ENCODE measurements at regions not wholly inside any gene's neighbourhood (a gene's known extent, or its start where the extent isn't known, plus 50 kb on each side); places are given as distances from the start of the nearest gene placed in this dataset.

DNA sequence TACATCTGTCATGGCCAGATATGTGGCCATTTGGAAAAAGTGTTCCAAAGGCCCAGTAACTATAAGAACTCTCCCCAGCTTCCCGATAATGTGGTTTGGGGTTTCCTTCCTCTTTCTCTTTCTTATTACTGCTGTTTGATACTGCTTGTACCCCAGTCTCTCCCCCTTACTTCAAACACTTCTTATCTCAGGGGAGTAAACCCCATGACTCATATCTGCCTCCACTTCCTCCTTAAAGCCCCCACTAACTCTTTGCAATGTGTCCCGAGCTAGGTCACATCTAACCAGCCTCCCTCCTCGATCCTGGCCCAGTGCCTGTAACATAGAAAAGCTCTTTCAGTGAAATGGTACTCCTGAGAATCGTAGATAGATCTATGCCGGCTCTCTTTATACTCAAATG, 82.4 kb upstream of the STARD13 start:
- TF ChIP-seq, protein P1, sequence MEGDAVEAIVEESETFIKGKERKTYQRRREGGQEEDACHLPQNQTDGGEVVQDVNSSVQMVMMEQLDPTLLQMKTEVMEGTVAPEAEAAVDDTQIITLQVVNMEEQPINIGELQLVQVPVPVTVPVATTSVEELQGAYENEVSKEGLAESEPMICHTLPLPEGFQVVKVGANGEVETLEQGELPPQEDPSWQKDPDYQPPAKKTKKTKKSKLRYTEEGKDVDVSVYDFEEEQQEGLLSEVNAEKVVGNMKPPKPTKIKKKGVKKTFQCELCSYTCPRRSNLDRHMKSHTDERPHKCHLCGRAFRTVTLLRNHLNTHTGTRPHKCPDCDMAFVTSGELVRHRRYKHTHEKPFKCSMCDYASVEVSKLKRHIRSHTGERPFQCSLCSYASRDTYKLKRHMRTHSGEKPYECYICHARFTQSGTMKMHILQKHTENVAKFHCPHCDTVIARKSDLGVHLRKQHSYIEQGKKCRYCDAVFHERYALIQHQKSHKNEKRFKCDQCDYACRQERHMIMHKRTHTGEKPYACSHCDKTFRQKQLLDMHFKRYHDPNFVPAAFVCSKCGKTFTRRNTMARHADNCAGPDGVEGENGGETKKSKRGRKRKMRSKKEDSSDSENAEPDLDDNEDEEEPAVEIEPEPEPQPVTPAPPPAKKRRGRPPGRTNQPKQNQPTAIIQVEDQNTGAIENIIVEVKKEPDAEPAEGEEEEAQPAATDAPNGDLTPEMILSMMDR (conservative IDR thresholded peaks at IDR 0.05 in 1 of 2, IDR thresholded peaks at IDR 0.05 in 1 of 2; ENCODE audit: extremely low read depth in 1 of 2, insufficient read depth in 1 of 2, low read depth in 1 of 2, low read length in 2 of 2), result no peak
- no peak for TF ChIP-seq EZH2 (IDR thresholded peaks at IDR 0.05; ENCODE audit: borderline replicate concordance, low read length)
